ENCODE measurements at regions not wholly inside any gene's neighbourhood (a gene's known extent, or its start where the extent isn't known, plus 50 kb on each side); places are given as distances from the start of the nearest gene placed in this dataset.

GRCh38 chr6:132190815-132191175 lies 210.5 kb downstream of the MOXD1 start:
- Histone ChIP-seq H3K4ac (replicated peaks; ENCODE audit: insufficient read length, low read depth, low read length) (no peak overlapping the region), H4K5ac (ENCODE audit: insufficient read length, low read depth, low read length) (no peak overlapping the region), H3K23ac (ENCODE audit: insufficient read length) (no peak overlapping the region), H2BK20ac (ENCODE audit: low read length) (no peak overlapping the region), H3K56ac (replicated peaks; ENCODE audit: insufficient read length, low read depth, low read length) (no peak overlapping the region), H3K23me2 (ENCODE audit: low read depth, low read length) (no peaks in the 10 kb centered on the region), H4K8ac (ENCODE audit: extremely low read depth, insufficient read depth, low read length) (no peak overlapping the region), H2BK5ac (ENCODE audit: low read depth, low read length) (no peak overlapping the region), H3K9me3 (ENCODE audit: insufficient read depth in 2 of 2, low read depth in 1 of 2, low read length in 1 of 2) (no peaks in the 10 kb centered on the region), H2BK120ac (replicated peaks; ENCODE audit: low read depth, low read length) (no peak overlapping the region), H3K27me3 (replicated peaks in 1 of 4; ENCODE audit: control insufficient read depth in 3 of 4, extremely low read depth in 1 of 4, insufficient read depth in 3 of 4, low read length in 3 of 4) (peaks cover 0 to 1% (median 0%) of the 10 kb centered on the region in 4 experiments; a peak in 1 of 7 replicates), H3K27ac (ENCODE audit: low read depth, low read length) (no peak overlapping the region), H4K20me1 (replicated peaks in 1 of 2; ENCODE audit: control insufficient read depth in 1 of 2, insufficient read depth in 2 of 2, low read length in 2 of 2) (no peaks in the 10 kb centered on the region), H3K4me2 (ENCODE audit: insufficient read depth in 1 of 2, low read depth in 2 of 2, low read length in 2 of 2) (no peak overlapping the region), H2AK5ac (ENCODE audit: low read depth, low read length) (no peak overlapping the region), H3K36me3 (ENCODE audit: control insufficient read depth in 2 of 4, insufficient read depth in 4 of 4, low read length in 3 of 4) (no peaks in the 10 kb centered on the region), H3K4me1 (replicated peaks in 1 of 4; ENCODE audit: control insufficient read depth in 3 of 4, insufficient read depth in 4 of 4, low read length in 3 of 4) (no peaks in the 10 kb centered on the region), H3K79me1 (ENCODE audit: low read depth, low read length) (no peaks in the 10 kb centered on the region), H3K18ac (ENCODE audit: extremely low read depth, low read length) (no peak overlapping the region), H3K79me2 (ENCODE audit: control insufficient read depth in 1 of 2, insufficient read depth in 2 of 2, low read length in 2 of 2) (no peaks in the 10 kb centered on the region), H2BK15ac (ENCODE audit: low read length) (no peak overlapping the region), H4K91ac (replicated peaks; ENCODE audit: insufficient read length, low read length) (no peak overlapping the region), H2BK12ac (ENCODE audit: low read depth, low read length) (no peak overlapping the region), H3K4me3 (ENCODE audit: extremely low read depth in 1 of 4, insufficient read depth in 2 of 4, low read depth in 3 of 4, low read length in 4 of 4) (no peak overlapping the region), H2AFZ (ENCODE audit: low read length) (no peak overlapping the region), H3K9ac (replicated peaks in 1 of 4; ENCODE audit: extremely low read depth in 1 of 4, low read depth in 3 of 4, low read length in 3 of 4) (no peak overlapping the region), H3K14ac (ENCODE audit: insufficient read length) (no peak overlapping the region)
- ChIA-PET POLR2A (ENCODE audit: partially characterized antibody) (no interaction called here), CTCF (ENCODE audit: partially characterized antibody) (interaction anchor here (1.0 kb wide), 1 partner anchor 89 kb away, joined by 3 read pairs; no protein-coding TSS in a partner anchor)
- no peak for FAIRE-seq
- DNase-seq (ENCODE audit: low read depth in 1 of 2, low spot score in 2 of 2): no peak
- 86% methylated on average over 3 of the region's 3 CpGs; no CpG with 5 or more reads in 1 of the 2 experiments for WGBS, 2 experiments (ENCODE audit: extremely low coverage in 1 of 2, insufficient coverage in 1 of 2, insufficient read length in 1 of 2, insufficient replicate concordance in 2 of 2, low coverage in 1 of 2, low lambda C conversion rate in 2 of 2, missing lambda C conversion rate in 1 of 2)
- no peak for TF ChIP-seq YY1 (IDR thresholded peaks at IDR 0.05; ENCODE audit: low read depth, low read length)
- TF ChIP-seq TBP (IDR thresholded peaks at IDR 0.05; ENCODE audit: low read depth, low read length): no peak
- TF ChIP-seq GTF2F1 (IDR thresholded peaks at IDR 0.05; ENCODE audit: borderline replicate concordance, low read depth, low read length): no peak
- TF ChIP-seq SP1 (IDR thresholded peaks at IDR 0.05; ENCODE audit: low read depth, low read length): no peak
- no peak for TF ChIP-seq CBX8 (IDR thresholded peaks at IDR 0.05; ENCODE audit: borderline replicate concordance, low read depth, low read length)
- TF ChIP-seq CREB1 (IDR thresholded peaks at IDR 0.05): no peak
- TF ChIP-seq RNF2 (IDR thresholded peaks at IDR 0.05; ENCODE audit: borderline replicate concordance, low read depth, low read length, missing control alignments, poor library complexity, severe bottlenecking): no peak
- TF ChIP-seq RFX5 (IDR thresholded peaks at IDR 0.05; ENCODE audit: borderline replicate concordance, low read depth, low read length): no peak
- TF ChIP-seq NRF1 (IDR thresholded peaks at IDR 0.05; ENCODE audit: low read depth, low read length): no peak
- TF ChIP-seq, protein P1, sequence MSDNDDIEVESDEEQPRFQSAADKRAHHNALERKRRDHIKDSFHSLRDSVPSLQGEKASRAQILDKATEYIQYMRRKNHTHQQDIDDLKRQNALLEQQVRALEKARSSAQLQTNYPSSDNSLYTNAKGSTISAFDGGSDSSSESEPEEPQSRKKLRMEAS (IDR thresholded peaks at IDR 0.05): no peak
- TF ChIP-seq EP300 (IDR thresholded peaks at IDR 0.05; ENCODE audit: borderline replicate concordance in 1 of 2, low read depth in 2 of 2, low read length in 2 of 2): no peak
- no peak for TF ChIP-seq ATF2 (IDR thresholded peaks at IDR 0.05; ENCODE audit: low read length)
- no peak for TF ChIP-seq GABPA (IDR thresholded peaks at IDR 0.05; ENCODE audit: borderline replicate concordance, insufficient read depth, low read length)

Data from H1 (cell line).